Smooth muscle cell (in vitro differentiated cells): ENCODE measurements at regions not wholly inside any gene's neighbourhood (a gene's known extent, or its start where the extent isn't known, plus 50 kb on each side); places are given as distances from the start of the nearest gene placed in this dataset.
"Not testable (repeated sequence)": the region's sequence is repeated elsewhere in the genome, so short reads cannot be mapped to it uniquely, and the experiment has no call there.

Experiments
- DNase-seq: peaks from one replicate; lab custom pipeline; 2025; ENCODE audit not compliant: unreplicated experiment; lab: John Stamatoyannopoulos, UW
- H2AFZ ChIP-seq: fragments of 200-600 bp; sonication (generic); 2 replicates; pipeline ENCODE4 v1.6.0; 2016; ENCODE audit warnings: antibody characterized with exemption, low read depth, mild to moderate bottlenecking
- H3F3A ChIP-seq: fragments of 200-600 bp; sonication (generic); 2 replicates; pipeline ENCODE4 v1.6.0; 2017; ENCODE audit warnings: antibody characterized with exemption, low read depth
- H3K27ac ChIP-seq: fragments of 200-600 bp; sonication (generic); 2 replicates; pipeline ENCODE4 v1.5.1; 2016; ENCODE audit warnings: low read depth, mild to moderate bottlenecking
- H3K27me3 ChIP-seq: fragments of 200-600 bp; sonication (generic); 2 replicates; pipeline ENCODE4 v1.6.1; 2016; ENCODE audit warnings: low read depth, mild to moderate bottlenecking
- H3K36me3 ChIP-seq: fragments of 200-600 bp; sonication (generic); 2 replicates; pipeline ENCODE4 v1.5.1; 2016; ENCODE audit warnings: low read depth
- H3K4me1 ChIP-seq: fragments of 200-600 bp; sonication (generic); 2 replicates; pipeline ENCODE4 v1.5.1; 2016; ENCODE audit warnings: low read depth
- H3K4me2 ChIP-seq: fragments of 200-600 bp; sonication (generic); 2 replicates; pipeline ENCODE4 v1.6.0; 2016; ENCODE audit warnings: mild to moderate bottlenecking
- H3K4me3 ChIP-seq: fragments of 200-600 bp; sonication (generic); 2 replicates; pipeline ENCODE4 v1.5.1; 2016; ENCODE audit warnings: mild to moderate bottlenecking
- H3K79me2 ChIP-seq: fragments of 200-600 bp; sonication (generic); 2 replicates; pipeline ENCODE4 v1.6.0; 2016; ENCODE audit warnings: low read depth, mild to moderate bottlenecking
- H3K9ac ChIP-seq: fragments of 200-600 bp; sonication (generic); 2 replicates; pipeline ENCODE4 v1.6.0; 2016; ENCODE audit warnings: low read depth
- H3K9me3 ChIP-seq: fragments of 200-600 bp; sonication (generic); replicated peaks from 2 replicates; pipeline ENCODE4 v1.5.1; 2016; ENCODE audit warnings: low read depth
- H4K20me1 ChIP-seq: fragments of 200-600 bp; sonication (generic); 2 replicates; pipeline ENCODE4 v1.6.0; 2016; ENCODE audit warnings: low read depth
- WGBS: methylation state at CpG from one replicate; pipeline ENCODE4 v1.1.7; 2016; ENCODE audit warnings: low lambda C conversion rate; 5-methylcytosine and 5-hydroxymethylcytosine counted together

GRCh38 chr16:18263046-18263445 lies 73.5 kb downstream of the NPIPA8 start:
- H3F3A ChIP-seq, DNase-seq, H3K27ac ChIP-seq, H3K4me1 ChIP-seq, H4K20me1 ChIP-seq, H3K79me2 ChIP-seq, H2AFZ ChIP-seq, H3K27me3 ChIP-seq, H3K4me3 ChIP-seq, H3K9ac ChIP-seq, H3K4me2 ChIP-seq, H3K9me3 ChIP-seq, H3K36me3 ChIP-seq: not testable (repeated sequence)
- WGBS = no CpG with 5 or more reads among the region's 5 CpGs

DNA sequence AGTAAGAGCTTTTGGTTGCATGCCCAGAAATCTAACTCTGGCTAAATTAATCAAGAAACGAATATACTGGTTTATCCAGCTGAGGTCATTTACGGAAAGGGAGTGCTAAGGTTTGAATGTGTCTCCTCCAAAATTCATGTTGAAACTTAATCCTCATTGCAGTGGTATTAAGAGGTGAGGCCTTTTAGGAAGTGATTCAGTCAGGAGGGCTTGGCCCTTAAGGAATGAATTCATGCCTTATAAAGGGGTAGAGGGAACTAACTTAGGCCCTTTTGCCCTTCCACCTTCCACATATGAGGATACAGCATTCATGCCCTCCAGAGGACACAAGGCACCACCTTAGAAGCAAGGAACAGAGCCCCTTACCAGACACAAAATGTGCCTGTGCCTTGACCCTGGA lies 74.7 kb downstream of the NPIPA8 start:
- WGBS = 78% methylated on average over 2 of the region's 2 CpGs
- not testable (repeated sequence) for DNase-seq, H3F3A ChIP-seq, H3K27me3 ChIP-seq, H2AFZ ChIP-seq, H3K4me3 ChIP-seq, H3K9me3 ChIP-seq, H3K4me1 ChIP-seq, H3K36me3 ChIP-seq, H3K27ac ChIP-seq, H4K20me1 ChIP-seq, H3K9ac ChIP-seq, H3K79me2 ChIP-seq, H3K4me2 ChIP-seq

DNA sequence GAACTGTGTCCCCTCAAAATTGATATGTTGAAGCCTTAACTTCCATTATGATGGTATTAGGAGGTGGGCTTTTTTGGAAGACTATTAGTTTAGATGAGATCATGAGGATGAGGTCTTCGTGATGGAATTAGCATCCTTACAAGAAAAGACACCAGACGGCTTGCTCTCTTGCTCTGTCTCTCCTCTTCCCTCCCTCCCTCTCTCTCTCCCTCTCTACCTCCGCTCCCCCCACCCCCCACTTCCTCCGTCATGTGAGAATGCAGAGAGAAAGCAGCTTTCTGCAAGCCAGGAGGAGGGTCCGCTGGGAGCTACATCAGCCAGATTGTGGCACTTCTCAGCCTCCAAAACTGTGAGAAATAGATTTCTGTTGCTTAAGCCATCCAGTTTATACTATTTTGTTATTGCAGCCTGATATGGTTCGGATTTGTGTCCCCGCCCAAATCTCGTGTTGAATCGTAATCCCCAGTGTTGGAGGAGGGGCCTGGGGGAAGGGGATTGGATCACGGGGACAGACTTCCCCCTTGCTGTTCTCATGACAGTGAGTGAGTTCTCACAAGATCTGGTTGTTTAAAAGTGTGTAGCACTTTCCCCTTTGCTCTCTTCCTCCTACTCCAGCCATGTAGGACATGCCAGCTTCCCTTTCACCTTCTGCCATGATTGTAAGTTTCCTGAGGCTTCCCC lies 76.9 kb downstream of the NPIPA8 start:
- WGBS = 0% methylated on average over 2 of the region's 10 CpGs

DNA sequence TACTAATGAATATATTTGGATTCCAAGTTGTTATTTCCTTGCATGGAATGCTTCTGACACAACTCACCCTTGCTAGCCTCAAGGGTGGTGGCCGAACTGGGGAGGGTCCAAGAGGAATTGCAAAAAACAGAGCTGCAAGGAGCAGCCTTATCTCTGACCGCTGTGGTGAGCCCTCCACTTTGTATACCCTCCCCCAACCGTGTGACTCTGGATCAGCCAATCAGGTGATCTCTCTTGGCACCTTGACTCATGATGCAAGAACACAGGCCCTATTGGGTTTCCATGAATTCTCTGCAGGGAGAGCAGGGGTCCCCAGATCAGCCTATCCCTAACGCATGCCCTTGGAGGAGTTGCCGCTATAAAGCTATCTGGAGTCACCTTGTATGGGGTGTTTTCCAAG lies 83.6 kb downstream of the NPIPA8 start:
- WGBS = 100% methylated on average over 2 of the region's 5 CpGs
- not testable (repeated sequence) for H3K27me3 ChIP-seq, H2AFZ ChIP-seq, H3K4me1 ChIP-seq, H3K36me3 ChIP-seq, H3K4me2 ChIP-seq, H4K20me1 ChIP-seq, DNase-seq, H3K79me2 ChIP-seq, H3K4me3 ChIP-seq, H3K9me3 ChIP-seq, H3K27ac ChIP-seq, H3K9ac ChIP-seq, H3F3A ChIP-seq

More for the DNA sequence above, 76.9 kb downstream of the NPIPA8 start:
- not testable (repeated sequence) for H4K20me1 ChIP-seq, H3K36me3 ChIP-seq, DNase-seq, H3K4me2 ChIP-seq, H3K79me2 ChIP-seq, H3F3A ChIP-seq, H2AFZ ChIP-seq, H3K9ac ChIP-seq, H3K9me3 ChIP-seq, H3K4me1 ChIP-seq, H3K27ac ChIP-seq, H3K4me3 ChIP-seq, H3K27me3 ChIP-seq

DNA sequence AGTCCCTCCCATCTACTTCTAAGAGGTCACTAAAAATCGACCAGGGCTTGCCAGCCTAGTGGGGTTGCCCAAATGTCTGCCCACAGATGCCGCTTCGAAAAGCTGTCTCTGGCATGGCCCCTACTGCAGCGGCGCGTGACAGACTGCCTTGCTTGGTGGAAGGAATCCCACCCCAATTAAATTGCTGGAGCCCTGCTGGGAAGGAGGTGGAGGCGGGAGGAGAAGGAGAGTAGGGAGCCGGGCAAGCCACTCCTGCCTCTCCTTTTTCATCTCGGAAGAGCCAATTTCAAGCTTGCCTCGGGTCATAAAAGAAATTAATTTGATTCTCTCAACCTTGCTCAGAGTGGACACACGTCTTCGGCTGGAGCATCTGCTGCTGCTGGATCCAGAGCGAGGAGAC lies 106.0 kb downstream of the NPIPA8 start:
- not testable (repeated sequence) for H3K27ac ChIP-seq, H3K9ac ChIP-seq, H3K4me3 ChIP-seq, H3K9me3 ChIP-seq, H3K4me1 ChIP-seq, H4K20me1 ChIP-seq, H2AFZ ChIP-seq, H3K79me2 ChIP-seq, DNase-seq, H3K4me2 ChIP-seq, H3K27me3 ChIP-seq, H3K36me3 ChIP-seq, H3F3A ChIP-seq
- 48% methylated on average over 7 of the region's 13 CpGs for WGBS

DNA sequence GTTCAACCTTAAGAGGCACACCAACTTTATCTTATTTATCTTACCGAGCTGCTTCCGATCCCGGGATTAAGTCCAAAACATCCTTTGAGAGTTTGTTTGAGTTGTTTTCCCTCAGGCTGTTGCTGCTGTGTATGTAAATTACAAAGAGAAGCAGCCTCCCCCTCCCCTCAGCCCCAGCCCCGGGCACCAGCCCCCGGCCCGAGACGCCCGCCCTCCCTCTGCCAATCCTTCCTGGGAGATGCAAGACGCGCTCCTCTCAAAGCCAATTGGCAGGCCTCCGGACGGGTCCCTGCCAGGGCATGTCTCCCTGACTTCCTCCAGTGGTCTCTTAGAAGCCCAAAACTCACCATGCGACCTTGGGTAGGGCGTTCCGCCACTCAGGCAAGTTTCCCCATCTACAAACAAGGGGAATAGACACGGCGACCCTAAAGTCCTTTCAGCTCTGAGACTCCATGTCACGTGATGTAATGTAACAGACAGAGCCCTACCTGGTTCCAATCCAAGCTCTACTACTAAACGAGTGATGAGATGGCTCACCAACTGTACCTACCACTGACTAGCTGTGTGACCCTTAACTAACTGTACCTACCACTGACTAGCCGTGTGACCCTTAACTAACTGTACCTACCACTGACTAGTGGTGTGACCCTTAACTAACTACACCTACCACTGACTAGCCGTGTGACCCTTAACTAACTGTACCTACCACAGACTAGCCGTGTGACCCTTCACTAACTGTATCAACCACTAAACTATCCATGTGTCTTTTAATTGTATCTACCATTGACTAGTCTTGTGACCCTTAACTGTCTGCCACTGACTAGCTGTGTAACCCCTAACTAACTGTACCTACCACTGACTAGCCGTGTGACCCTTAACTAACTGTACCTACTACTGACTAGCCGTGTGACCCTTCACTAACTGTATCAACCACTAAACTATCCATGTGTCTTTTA lies 114.2 kb downstream of the NPIPA8 start:
- not testable (repeated sequence) for H3K36me3 ChIP-seq, H3K4me2 ChIP-seq, H3K4me1 ChIP-seq, H4K20me1 ChIP-seq, H3K9ac ChIP-seq, H3F3A ChIP-seq, H3K4me3 ChIP-seq, H3K27ac ChIP-seq, DNase-seq, H3K79me2 ChIP-seq, H3K9me3 ChIP-seq, H3K27me3 ChIP-seq, H2AFZ ChIP-seq
- WGBS = 57% methylated on average over 14 of the region's 24 CpGs

DNA sequence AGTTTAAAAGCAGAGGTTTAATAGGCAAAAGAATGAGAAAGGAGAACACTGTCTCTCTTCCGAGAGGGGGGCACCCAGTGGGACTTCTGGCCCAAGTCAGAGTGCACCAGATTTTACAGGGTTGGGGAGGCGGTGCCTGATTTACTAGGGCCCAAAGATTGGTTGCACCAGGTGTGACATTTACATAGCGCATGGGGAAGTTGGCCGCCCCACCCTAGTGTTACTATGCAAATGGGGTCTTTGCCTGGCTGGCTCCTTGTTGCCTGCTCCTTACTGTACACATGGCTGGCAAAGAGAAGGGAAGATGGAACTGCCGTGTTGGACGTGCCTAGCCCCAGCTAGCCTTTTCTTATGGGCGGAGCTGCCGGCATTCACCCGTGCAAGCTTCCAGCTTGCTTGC lies 118.8 kb downstream of the NPIPA8 start:
- WGBS = 70% methylated on average over 5 of the region's 9 CpGs
- H3K9me3 ChIP-seq = not testable (repeated sequence)

GRCh38 chr16:18216814-18217213 lies 119.7 kb downstream of the NPIPA8 start:
- H4K20me1 ChIP-seq, H3K27ac ChIP-seq, H3F3A ChIP-seq, H3K4me3 ChIP-seq, H3K36me3 ChIP-seq, DNase-seq, H3K4me2 ChIP-seq, H3K4me1 ChIP-seq, H3K9ac ChIP-seq, H3K27me3 ChIP-seq, H2AFZ ChIP-seq, H3K9me3 ChIP-seq, H3K79me2 ChIP-seq: not testable (repeated sequence)
- WGBS = 15% methylated on average over 8 of the region's 9 CpGs

More for the DNA sequence above, 118.8 kb downstream of the NPIPA8 start:
- not testable (repeated sequence) for H3K36me3 ChIP-seq, H3K9ac ChIP-seq, H3K4me2 ChIP-seq, H3F3A ChIP-seq, H3K27me3 ChIP-seq, H3K4me3 ChIP-seq, H3K79me2 ChIP-seq, H3K4me1 ChIP-seq, DNase-seq, H2AFZ ChIP-seq, H4K20me1 ChIP-seq, H3K27ac ChIP-seq
